ENCODE measurements at regions not wholly inside any gene's neighbourhood (a gene's known extent, or its start where the extent isn't known, plus 50 kb on each side); places are given as distances from the start of the nearest gene placed in this dataset.
A peak's percentile ranks its signal among the peaks of the same experiment; 100 is the strongest.

- DNase-seq = no peak
Measured at GRCh38 chr5:40414922-40415321, 264.8 kb upstream of the PTGER4 start.

- no peak for DNase-seq
Measured at GRCh38 chr5:40413743-40414142, 266.0 kb upstream of the PTGER4 start.

DNA sequence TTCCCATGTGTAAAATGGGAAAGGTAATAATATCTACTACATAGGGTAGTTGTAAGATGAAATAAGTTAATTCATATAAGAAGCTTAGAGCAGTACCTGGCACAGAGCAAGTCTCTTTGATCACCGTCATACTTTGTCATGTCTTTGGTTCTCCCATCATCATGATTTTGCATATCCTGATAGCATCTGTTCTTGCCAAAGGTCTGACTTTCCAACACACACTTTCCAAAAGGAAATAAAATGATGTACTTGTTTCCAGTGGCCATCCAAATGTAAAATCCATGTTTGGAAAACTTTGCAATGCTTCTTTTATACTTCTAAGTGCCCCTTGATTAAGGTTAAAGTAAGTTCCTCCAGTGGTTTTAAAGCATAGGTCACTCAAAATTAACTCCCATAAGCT lies 266.9 kb upstream of the PTGER4 start:
- DNase-seq = peak in 2 of 3 donors; percentile 57 to 63

GRCh38 chr5:40410964-40411635 lies 268.6 kb upstream of the PTGER4 start:
- DNase-seq = peak in 1 of 3 donors; percentile 72

DNA sequence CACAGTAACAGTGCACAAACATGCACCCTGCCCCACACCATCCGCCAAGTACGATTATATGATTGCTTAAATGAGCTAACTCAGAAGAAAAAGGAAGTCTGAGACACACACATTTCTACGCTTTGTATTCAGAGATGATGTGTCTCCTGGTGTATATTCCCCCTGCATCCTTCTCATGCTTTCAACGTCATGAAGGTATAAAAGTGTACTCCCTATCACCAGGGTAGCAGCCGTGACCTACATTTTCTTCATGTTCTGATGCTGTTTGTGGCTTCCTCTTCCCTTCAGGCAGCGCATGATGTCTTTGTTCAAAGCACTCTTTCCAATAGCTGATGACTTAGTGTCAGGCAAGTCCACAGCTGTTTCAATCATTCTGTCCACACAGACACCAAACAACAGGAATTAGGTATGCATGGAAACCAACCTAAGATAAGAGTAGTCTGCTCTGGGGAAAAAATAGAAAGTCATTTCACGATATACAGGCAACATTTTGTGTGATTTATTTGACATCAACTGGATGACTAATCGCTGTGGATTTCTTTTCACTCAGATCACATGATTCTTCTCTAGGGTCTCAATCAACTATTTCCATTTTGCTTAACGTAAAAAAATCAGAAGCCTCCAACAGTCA lies 269.4 kb upstream of the PTGER4 start:
- DNase-seq = peak in 2 of 3 donors; percentile 66 to 73

DNA sequence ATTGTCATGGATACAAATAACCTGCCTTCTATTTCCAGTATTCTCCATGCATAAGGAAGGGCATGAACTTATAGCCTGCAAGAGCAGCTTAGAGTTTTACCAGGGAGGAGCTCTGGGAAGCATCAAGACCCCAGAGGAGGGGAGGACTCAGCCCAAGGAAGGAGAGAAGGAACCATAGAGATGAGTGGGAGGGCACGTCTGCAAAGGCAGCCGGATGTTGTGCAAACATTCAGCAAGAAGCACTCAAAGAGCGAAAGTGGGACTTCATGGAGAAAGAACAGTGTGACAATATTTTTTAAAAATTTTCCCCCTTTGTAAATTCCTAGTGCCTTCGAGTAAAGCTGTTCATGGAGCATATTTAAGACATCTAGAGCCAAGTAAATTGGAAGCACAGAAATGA lies 270.1 kb upstream of the PTGER4 start:
- DNase-seq = no peak

GRCh38 chr5:40406741-40407211 lies 272.9 kb upstream of the PTGER4 start:
- peak in 1 of 3 donors; percentile 55 for DNase-seq

DNA sequence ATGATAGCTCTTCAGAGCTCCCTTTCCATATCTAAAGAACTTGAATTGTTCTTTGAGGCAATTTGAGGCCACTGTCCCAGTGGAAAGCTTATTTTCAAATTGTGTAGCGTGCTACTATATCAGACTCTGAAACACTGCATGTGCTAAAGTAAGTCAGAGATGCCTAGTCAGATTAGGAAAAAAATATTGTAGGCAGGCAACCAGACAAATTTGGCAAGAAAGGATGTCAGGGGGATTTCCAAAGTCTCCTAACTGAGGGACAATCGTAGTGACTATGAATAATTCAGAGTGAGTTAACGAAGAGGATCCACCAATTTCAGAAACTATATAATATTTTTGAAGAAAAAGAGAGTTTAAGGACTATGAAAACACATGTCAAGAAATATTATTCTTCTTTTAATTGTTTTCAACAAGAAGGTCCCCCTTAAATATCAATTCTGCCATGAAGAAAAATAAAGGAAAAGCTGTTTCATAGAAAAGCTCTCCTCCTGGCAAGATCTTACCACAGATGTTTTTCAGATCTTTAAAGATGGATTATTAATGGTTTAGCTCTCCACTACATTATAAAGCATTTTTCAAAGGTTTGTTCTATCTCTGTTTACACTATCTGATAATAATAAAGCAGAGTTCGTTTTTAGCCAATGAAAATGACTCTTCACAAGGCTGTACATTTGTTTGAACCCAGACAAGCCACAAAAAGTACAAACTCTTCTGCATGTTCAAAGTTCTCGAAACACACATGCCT lies 273.5 kb upstream of the PTGER4 start:
- peak in 1 of 3 donors; percentile 62 for DNase-seq

- no peak for DNase-seq
Measured at GRCh38 chr5:40405230-40405629, 274.5 kb upstream of the PTGER4 start.

- no peak for DNase-seq
Measured at GRCh38 chr5:40404613-40405012, 275.1 kb upstream of the PTGER4 start.

DNA sequence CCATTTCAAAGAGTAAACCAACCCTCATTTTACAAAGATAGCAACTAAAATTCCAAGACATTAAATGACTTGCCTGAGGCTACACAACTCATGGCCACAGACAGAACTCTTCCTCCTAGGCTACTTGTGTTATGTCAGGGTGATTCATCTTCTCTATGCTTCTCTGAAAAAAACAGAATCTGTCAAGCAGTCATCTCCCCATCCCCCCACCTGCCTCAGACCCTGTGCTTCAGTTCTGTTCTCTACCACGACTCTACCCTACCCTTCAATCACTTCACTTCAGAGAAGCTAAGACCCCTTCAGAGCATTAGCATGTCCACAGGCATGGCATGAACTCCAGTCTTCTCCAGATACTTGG lies 277.7 kb upstream of the PTGER4 start:
- no peak for DNase-seq

GRCh38 chr5:40401284-40402006 lies 278.3 kb upstream of the PTGER4 start:
- no peak for DNase-seq

DNA sequence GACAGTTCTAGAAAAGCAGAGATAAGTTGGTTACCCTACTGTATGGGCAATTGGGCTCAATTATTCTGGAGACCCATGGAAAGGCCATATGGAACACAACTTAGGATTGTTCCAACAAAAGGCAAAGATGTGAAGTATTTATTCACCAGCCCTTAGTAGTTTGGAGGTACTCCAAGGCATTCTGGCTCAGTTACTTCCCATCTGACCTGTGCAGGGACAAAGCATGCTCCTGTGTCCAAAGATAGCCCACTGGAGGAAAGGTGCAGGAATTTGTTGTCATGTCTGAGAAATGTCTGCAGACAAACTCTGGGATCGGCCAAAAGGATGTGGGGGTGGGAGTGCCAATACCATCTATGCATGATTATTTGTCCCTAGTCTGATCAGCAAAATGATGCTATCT lies 279.5 kb upstream of the PTGER4 start:
- no peak for DNase-seq

GRCh38 chr5:40399349-40399748 lies 280.4 kb upstream of the PTGER4 start:
- DNase-seq = no peak

GRCh38 chr5:40397976-40398375 lies 281.7 kb upstream of the PTGER4 start:
- DNase-seq = no peak

DNA sequence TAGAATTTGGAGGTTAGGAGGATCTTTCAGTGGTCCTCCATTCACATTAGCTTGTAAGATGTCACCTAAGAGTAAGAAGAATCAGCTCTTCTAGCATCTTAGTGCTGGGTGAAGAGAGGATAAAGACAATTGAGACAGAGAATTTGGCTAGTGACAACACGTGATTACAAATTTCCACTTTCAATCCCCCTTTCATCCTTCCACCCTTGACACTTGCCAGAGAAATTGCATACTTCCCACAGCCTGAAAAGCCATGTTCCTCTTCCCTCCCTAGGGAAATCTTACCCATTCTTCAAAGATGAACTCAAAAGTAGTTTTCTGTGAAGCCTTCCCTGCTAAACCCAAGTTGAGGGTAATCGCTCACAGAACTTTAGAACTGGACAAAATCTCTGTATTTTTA lies 282.6 kb upstream of the PTGER4 start:
- no peak for DNase-seq

GRCh38 chr5:40396317-40396716 lies 283.4 kb upstream of the PTGER4 start:
- no peak for DNase-seq

DNA sequence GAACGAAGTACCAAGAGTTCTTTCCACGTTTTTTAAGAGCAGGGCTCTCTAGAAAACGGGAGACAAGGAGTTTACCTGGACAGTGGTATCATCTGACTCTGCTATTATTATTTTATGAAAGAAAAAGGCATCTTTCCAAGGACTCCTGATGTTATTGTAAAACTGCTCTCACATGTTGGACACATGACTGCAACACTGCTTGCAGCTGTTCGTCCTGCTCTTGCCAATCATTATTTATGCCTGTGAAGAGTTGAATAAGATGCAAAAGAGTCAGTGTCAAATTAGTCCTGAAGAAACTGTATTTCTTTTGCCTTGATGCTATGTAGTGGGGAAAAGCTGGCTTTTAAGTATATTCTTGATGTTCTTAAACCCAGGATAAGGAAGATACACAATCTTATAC lies 284.5 kb upstream of the PTGER4 start:
- DNase-seq = peak in 1 of 3 donors; percentile 82

- peak in 1 of 3 donors; percentile 51 for DNase-seq
Measured at GRCh38 chr5:40394698-40395097, 285.0 kb upstream of the PTGER4 start.

- peak in 1 of 3 donors; percentile 20 for DNase-seq
Measured at GRCh38 chr5:40391642-40392041, 288.1 kb upstream of the PTGER4 start.

GRCh38 chr5:40390281-40391149 lies 289.2 kb upstream of the PTGER4 start:
- peak in 1 of 3 donors; percentile 64 for DNase-seq
